Natural killer cell (primary cell): ENCODE measurements at regions not wholly inside any gene's neighbourhood (a gene's known extent, or its start where the extent isn't known, plus 50 kb on each side); places are given as distances from the start of the nearest gene placed in this dataset.

Experiments used
- ATAC-seq, 3 donors: fragments of 150-1000 bp in 2 of 3; fragments of 200-7000 bp in 1 of 3; cut with Tn5 transposase; 1 replicate in 1 of 3; 2 replicates in 2 of 3; pipeline ENCODE4 v1.10.0; 2021; ENCODE audit warnings: mild to moderate bottlenecking in 2 of 3, moderate library complexity in 2 of 3
- DNase-seq, 2 donors: peaks; one replicate each; pipeline versions ENCODE4 v3.0.0 to v3.0.0-alpha.2; 2013 to 2021; ENCODE audit warnings: mixed read lengths in 1 of 2
- H3K27ac ChIP-seq: one replicate; pipeline ENCODE4 v1.5.1; 2013; ENCODE audit warnings: mild to moderate bottlenecking, low read length
- H3K27me3 ChIP-seq: one replicate; pipeline ENCODE4 v1.6.1; 2013; ENCODE audit warnings: low read length; ENCODE audit not compliant: control insufficient read depth, insufficient read depth
- H3K36me3 ChIP-seq: one replicate; pipeline ENCODE4 v1.6.1; 2013; ENCODE audit warnings: low read length; ENCODE audit not compliant: control insufficient read depth, insufficient read depth
- H3K4me1 ChIP-seq: one replicate; pipeline ENCODE4 v1.6.1; 2013; ENCODE audit warnings: low read length; ENCODE audit not compliant: control insufficient read depth, insufficient read depth
- H3K4me3 ChIP-seq: one replicate; pipeline ENCODE4 v1.5.1; 2013; ENCODE audit warnings: low read length
- H3K9me3 ChIP-seq: one replicate; pipeline ENCODE4 v1.6.1; 2013; ENCODE audit warnings: low read length; ENCODE audit not compliant: control insufficient read depth, insufficient read depth
- H3K27ac Mint-ChIP-seq, 2 donors: one replicate each; pipeline ENCODE4 v1.8.0; 2022; ENCODE audit warnings: mild to moderate bottlenecking in 2 of 2, mixed read lengths in 2 of 2, moderate library complexity in 1 of 2
- H3K27me3 Mint-ChIP-seq, 2 donors: one replicate each; pipeline ENCODE4 v1.8.0; 2022; ENCODE audit warnings: low read depth in 2 of 2, mixed read lengths in 2 of 2
- H3K36me3 Mint-ChIP-seq: one replicate; pipeline ENCODE4 v1.8.0; 2022; ENCODE audit warnings: mixed read lengths
- H3K4me1 Mint-ChIP-seq, 2 donors: one replicate each; pipeline ENCODE4 v1.8.0; 2022; ENCODE audit warnings: mixed read lengths in 2 of 2
- H3K4me3 Mint-ChIP-seq: one replicate; pipeline ENCODE4 v1.8.0; 2022; ENCODE audit warnings: mild to moderate bottlenecking, moderate library complexity, mixed read lengths
- H3K9me3 Mint-ChIP-seq, 2 donors: one replicate each; pipeline ENCODE4 v1.8.0; 2022; ENCODE audit warnings: mixed read lengths in 2 of 2
- CTCF ChIP-seq: fragments of 200-600 bp; IDR thresholded peaks from one replicate; pipeline ENCODE4 v1.8.0; 2022; ENCODE audit warnings: antibody characterized with exemption
- WGBS: methylation state at CpG from one replicate; pipeline ENCODE4 v1.1.7; 2013; ENCODE audit warnings: missing lambda C conversion rate; ENCODE audit not compliant: insufficient coverage; 5-methylcytosine and 5-hydroxymethylcytosine counted together
- intact Hi-C: fragments of 100-400 bp; cut with micrococcal nuclease; formaldehyde crosslinking; loops from one replicate; pipeline ENCODE4 v1.14.2; 2022

- H3K4me1 ChIP-seq, result no peaks in the 10 kb centered on the region
- no peak overlapping the region for H3K27ac ChIP-seq
- Mint-ChIP-seq H3K9me3 (no peaks in the 10 kb centered on the region), H3K4me3 (no peak overlapping the region), H3K36me3 (no peaks in the 10 kb centered on the region), H3K27ac (no peak overlapping the region), H3K27me3 (peaks cover 0 to 6% of the 10 kb centered on the region in 2 donors), H3K4me1 (no peaks in the 10 kb centered on the region)
- no peak for TF ChIP-seq CTCF
- no peaks in the 10 kb centered on the region for H3K27me3 ChIP-seq
- H3K36me3 ChIP-seq, result no peaks in the 10 kb centered on the region
- no peak for ATAC-seq
- DNase-seq, result no peak
- H3K4me3 ChIP-seq, result no peak overlapping the region
- intact Hi-C loops, result no loop called here
- 85% methylated on average over 2 of the region's 5 CpGs for WGBS
- H3K9me3 ChIP-seq, result peaks cover 3% of the 10 kb centered on the region
Measured at GRCh38 chr5:4313138-4313537, 717.5 kb downstream of the IRX1 start.

- DNase-seq, result no peak
- H3K27me3 Mint-ChIP-seq, result peaks cover 0 to 14% of the 10 kb centered on the region in 2 donors
- peaks cover 2 to 6% of the 10 kb centered on the region in 2 donors for H3K9me3 Mint-ChIP-seq
- no peak overlapping the region for H3K27ac Mint-ChIP-seq
- Histone ChIP-seq H3K36me3 (no peaks in the 10 kb centered on the region), H3K27ac (no peak overlapping the region), H3K4me3 (no peak overlapping the region), H3K27me3 (no peaks in the 10 kb centered on the region), H3K9me3 (no peaks in the 10 kb centered on the region), H3K4me1 (no peaks in the 10 kb centered on the region)
- 93% methylated on average over 16 of the region's 16 CpGs for WGBS
- intact Hi-C loops, result no loop called here
- peaks cover 5% of the 10 kb centered on the region for H3K36me3 Mint-ChIP-seq
- no peak for ATAC-seq
- H3K4me1 Mint-ChIP-seq, result no peaks in the 10 kb centered on the region
- H3K4me3 Mint-ChIP-seq, result no peak overlapping the region
- TF ChIP-seq CTCF, result no peak
Measured at GRCh38 chr5:4319478-4320128, 724.0 kb downstream of the IRX1 start.

DNA sequence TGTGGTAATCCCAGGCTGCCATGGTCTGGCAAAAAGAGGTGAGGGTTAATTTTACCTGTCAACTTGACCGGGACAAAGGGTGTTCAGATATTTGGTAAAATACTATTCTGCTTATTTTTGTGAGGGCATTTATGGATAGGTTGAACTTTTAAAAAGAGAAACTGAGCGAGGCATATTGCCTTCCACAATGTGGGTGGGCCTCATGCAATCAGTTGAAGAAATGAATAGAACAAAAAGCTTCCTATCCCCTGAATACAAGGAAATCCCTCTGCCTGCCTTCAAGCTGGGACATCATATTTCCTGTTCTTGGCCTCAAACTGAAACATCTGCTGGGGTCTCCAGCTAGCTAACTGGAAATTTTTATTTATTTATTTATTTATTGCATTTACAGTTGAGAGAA is 734.7 kb downstream of the IRX1 start:
- no peak for TF ChIP-seq CTCF
- 100% methylated on average over 2 of the region's 2 CpGs for WGBS
- Mint-ChIP-seq H3K4me3 (no peak overlapping the region), H3K27ac (no peak overlapping the region), H3K27me3 (peaks cover 0 to 6% of the 10 kb centered on the region in 2 donors), H3K4me1 (no peaks in the 10 kb centered on the region), H3K9me3 (peaks cover 0 to 5% of the 10 kb centered on the region in 2 donors), H3K36me3 (no peaks in the 10 kb centered on the region)
- no peak overlapping the region for H3K4me3 ChIP-seq
- no peaks in the 10 kb centered on the region for H3K4me1 ChIP-seq
- intact Hi-C loops, result no loop called here
- ATAC-seq (no peak), DNase-seq (no peak)
- no peak overlapping the region for H3K27ac ChIP-seq
- H3K36me3 ChIP-seq, result no peaks in the 10 kb centered on the region
- H3K27me3 ChIP-seq, result no peaks in the 10 kb centered on the region
- H3K9me3 ChIP-seq, result no peaks in the 10 kb centered on the region

DNA sequence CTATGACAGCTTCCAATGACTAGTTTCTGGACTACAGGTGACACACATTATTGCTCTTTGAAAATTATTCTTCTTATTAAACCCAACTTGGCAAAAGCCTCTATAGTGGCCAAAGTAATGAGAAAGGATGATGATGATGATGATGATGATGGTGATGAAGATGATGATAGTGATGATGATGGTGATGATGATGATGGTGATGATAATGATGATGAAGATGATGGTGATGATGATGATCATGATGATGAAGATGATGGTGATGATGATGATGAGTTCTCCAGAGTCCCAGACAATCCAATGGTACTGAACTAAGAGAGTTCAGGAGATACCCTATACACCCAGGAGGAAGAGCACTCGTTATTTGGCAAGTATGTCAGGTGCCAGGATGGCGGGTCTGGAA is 739.4 kb downstream of the IRX1 start:
- H3K27me3 ChIP-seq, result no peaks in the 10 kb centered on the region
- Mint-ChIP-seq H3K4me3 (no peak overlapping the region), H3K36me3 (no peaks in the 10 kb centered on the region), H3K4me1 (no peaks in the 10 kb centered on the region), H3K9me3 (peaks cover 0 to 4% of the 10 kb centered on the region in 2 donors), H3K27ac (no peak overlapping the region), H3K27me3 (no peaks in the 10 kb centered on the region)
- intact Hi-C loops, result no loop called here
- H3K4me1 ChIP-seq, result no peaks in the 10 kb centered on the region
- no peak overlapping the region for H3K27ac ChIP-seq
- no peaks in the 10 kb centered on the region for H3K36me3 ChIP-seq
- H3K9me3 ChIP-seq, result peaks cover 2% of the 10 kb centered on the region
- H3K4me3 ChIP-seq, result no peak overlapping the region
- no peak for DNase-seq
- no peak for TF ChIP-seq CTCF
- 67% methylated on average over 2 of the region's 2 CpGs for WGBS
- no peak for ATAC-seq
